ENCODE measurements at regions not wholly inside any gene's neighbourhood (a gene's known extent, or its start where the extent isn't known, plus 50 kb on each side); places are given as distances from the start of the nearest gene placed in this dataset.

- Histone ChIP-seq H3K27me3 (ENCODE audit: control insufficient read depth in 1 of 2, insufficient read depth in 2 of 2, low read length in 2 of 2) (peaks cover 0 to 11% of the 10 kb centered on the region in 2 experiments; a peak in 2 of 5 replicates), H3K36me3 (replicated peaks in 1 of 2; ENCODE audit: control insufficient read depth in 1 of 2, insufficient read depth in 2 of 2, low read length in 2 of 2) (no peaks in the 10 kb centered on the region), H3K27ac (ENCODE audit: extremely low read length, insufficient read depth, low read length) (no peak overlapping the region), H3K79me2 (ENCODE audit: insufficient read depth, low read length) (no peaks in the 10 kb centered on the region), H3K4me1 (ENCODE audit: insufficient read depth, low read length) (no peaks in the 10 kb centered on the region), H3K9ac (ENCODE audit: insufficient read depth, low read depth, low read length) (no peak overlapping the region), H3K9me3 (ENCODE audit: low read length) (no peaks in the 10 kb centered on the region), H2AFZ (ENCODE audit: low read length) (no peak overlapping the region), H4K20me1 (ENCODE audit: insufficient read depth, low read length) (no peaks in the 10 kb centered on the region), H3K4me3 (replicated peaks in 1 of 3; ENCODE audit: insufficient read depth in 1 of 3, low read depth in 2 of 3, low read length in 3 of 3) (no peak overlapping the region), H3K4me2 (ENCODE audit: low read depth, low read length) (no peak overlapping the region)
- no peak for DNase-seq (ENCODE audit: low spot score)
- ChIA-PET CTCF (ENCODE audit: low intra/inter-chr PET ratio, low total read pairs) (no interaction called here), POLR2A (no interaction called here)
- in situ Hi-C loops (cut with HindIII; ENCODE audit: extremely low pct_ligation_motif_present, low pct_unique_long_range_greater_than_20kb) = no loop called here
- BruUV-seq (replicated peaks) = no TSS peak
- no peak for FAIRE-seq
- TF ChIP-seq TOE1 (CRISPR knock-in tag; IDR thresholded peaks at IDR 0.05) (no peak), ZNF367 (CRISPR knock-in tag; IDR thresholded peaks at IDR 0.05; ENCODE audit: borderline replicate concordance) (no peak), CCDC6 (CRISPR knock-in tag; IDR thresholded peaks at IDR 0.05) (no peak), ATF4 (CRISPR knock-in tag; IDR thresholded peaks at IDR 0.05) (no peak), TFDP1 (CRISPR knock-in tag; IDR thresholded peaks at IDR 0.05; ENCODE audit: borderline replicate concordance) (no peak), SSRP1 (CRISPR knock-in tag; IDR thresholded peaks at IDR 0.05) (no peak), MTA1 (CRISPR knock-in tag; IDR thresholded peaks at IDR 0.05; ENCODE audit: borderline replicate concordance) (no peak), ATAD3A (CRISPR knock-in tag; IDR thresholded peaks at IDR 0.05) (no peak), RAD51 (IDR thresholded peaks at IDR 0.05; ENCODE audit: borderline replicate concordance) (no peak), ZNF3 (CRISPR knock-in tag; IDR thresholded peaks at IDR 0.05) (no peak), NFYC (CRISPR knock-in tag; IDR thresholded peaks at IDR 0.05) (no peak), STAT6 (CRISPR knock-in tag; IDR thresholded peaks at IDR 0.05; ENCODE audit: borderline replicate concordance) (no peak), TBX3 (IDR thresholded peaks at IDR 0.05; ENCODE audit: borderline replicate concordance) (no peak), MIER3 (CRISPR knock-in tag; IDR thresholded peaks at IDR 0.05; ENCODE audit: borderline replicate concordance) (no peak), CHD2 (IDR thresholded peaks at IDR 0.05; ENCODE audit: low read depth, low read length) (no peak), ZNF18 (CRISPR knock-in tag; IDR thresholded peaks at IDR 0.05; ENCODE audit: insufficient replicate concordance) (no peak), NFIC (IDR thresholded peaks at IDR 0.05; ENCODE audit: low read length) (no peak), KMT2A (CRISPR knock-in tag; IDR thresholded peaks at IDR 0.05) (no peak)
- intact Hi-C loops (cut with micrococcal nuclease; ENCODE audit: unreplicated experiment) = no loop called here
- ATAC-seq = no peak
- WGBS (ENCODE audit: low lambda C conversion rate) = 48% methylated on average over 16 of the region's 16 CpGs
These were observed 76.7 kb downstream of the TFAP2A start for GRCh38 chr6:10338151-10338550.

Measured in HepG2 (cell line).